HL-60 (cell line): ENCODE measurements at regions not wholly inside any gene's neighbourhood (a gene's known extent, or its start where the extent isn't known, plus 50 kb on each side); places are given as distances from the start of the nearest gene placed in this dataset.

ENCODE experiments used
- GABPA ChIP-seq: IDR thresholded peaks from 2 replicates; pipeline ENCODE4 v1.6.1; 2012; ENCODE audit warnings: low read depth
- POLR2AphosphoS5 ChIP-seq: IDR thresholded peaks from 2 replicates; pipeline ENCODE4 v1.6.1; 2012; ENCODE audit warnings: low read depth

DNA sequence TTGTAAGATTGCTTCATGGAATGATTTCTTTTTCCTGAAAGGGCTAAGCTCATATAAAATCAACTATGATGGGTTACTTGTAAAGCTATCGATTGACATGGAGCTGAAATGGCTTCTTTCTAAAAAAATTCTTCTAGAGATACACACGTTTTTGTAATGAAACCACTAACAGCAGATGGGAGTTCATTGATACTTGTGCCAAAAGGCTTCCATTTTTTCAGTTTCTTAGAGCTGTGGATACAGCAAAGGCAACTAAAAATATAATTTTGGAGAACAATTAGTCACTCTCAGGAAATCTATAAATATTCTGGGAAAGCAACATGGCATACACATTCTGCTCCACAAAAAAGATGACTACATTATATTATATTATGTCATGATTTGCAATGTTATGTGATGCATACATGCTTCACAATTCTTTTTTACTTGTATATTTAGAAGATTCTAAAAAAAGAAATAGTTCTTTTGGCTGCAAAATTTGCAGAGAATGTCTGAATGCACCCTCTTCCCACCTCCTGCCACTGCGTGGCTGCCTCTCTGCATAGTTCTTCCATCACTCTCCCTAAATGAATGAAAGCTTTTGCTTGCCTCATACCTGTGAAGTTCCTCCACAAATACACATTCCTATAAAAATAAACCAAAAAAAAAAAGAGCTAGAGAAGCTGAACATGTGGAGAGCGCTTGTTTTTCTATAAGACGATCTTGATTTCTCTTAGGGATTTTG lies 802.5 kb downstream of the EFNB2 start:
- TF ChIP-seq GABPA, result no peak
- no peak for TF ChIP-seq POLR2AphosphoS5
